ENCODE measurements at regions not wholly inside any gene's neighbourhood (a gene's known extent, or its start where the extent isn't known, plus 50 kb on each side); places are given as distances from the start of the nearest gene placed in this dataset.

DNA sequence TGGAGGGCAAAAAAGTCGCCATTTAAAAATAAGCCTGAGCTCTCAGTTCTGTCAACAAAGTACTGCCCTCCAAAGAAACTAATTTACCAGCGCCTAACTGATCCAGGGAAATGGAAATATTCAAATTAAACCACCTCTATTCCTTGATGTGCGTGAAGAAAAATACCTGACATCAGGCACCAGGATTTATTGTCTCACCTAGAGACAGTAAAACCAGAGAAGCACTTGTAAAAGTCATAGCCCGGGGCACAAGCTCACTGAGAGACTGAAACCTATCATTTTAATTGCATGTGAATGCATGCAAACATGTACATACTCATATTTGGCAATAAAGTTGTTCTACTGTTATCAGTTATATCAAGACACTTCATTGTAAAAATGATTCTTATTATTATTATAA, 147.3 kb upstream of the VSTM2A start:
- no peaks in the 10 kb centered on the region for H3K27me3 ChIP-seq (ENCODE audit: insufficient read depth, poor library complexity, severe bottlenecking)
- H3K4me1 ChIP-seq (ENCODE audit: insufficient read depth, poor library complexity, severe bottlenecking), result peaks cover 8% of the 10 kb centered on the region
- TF ChIP-seq, protein P1, sequence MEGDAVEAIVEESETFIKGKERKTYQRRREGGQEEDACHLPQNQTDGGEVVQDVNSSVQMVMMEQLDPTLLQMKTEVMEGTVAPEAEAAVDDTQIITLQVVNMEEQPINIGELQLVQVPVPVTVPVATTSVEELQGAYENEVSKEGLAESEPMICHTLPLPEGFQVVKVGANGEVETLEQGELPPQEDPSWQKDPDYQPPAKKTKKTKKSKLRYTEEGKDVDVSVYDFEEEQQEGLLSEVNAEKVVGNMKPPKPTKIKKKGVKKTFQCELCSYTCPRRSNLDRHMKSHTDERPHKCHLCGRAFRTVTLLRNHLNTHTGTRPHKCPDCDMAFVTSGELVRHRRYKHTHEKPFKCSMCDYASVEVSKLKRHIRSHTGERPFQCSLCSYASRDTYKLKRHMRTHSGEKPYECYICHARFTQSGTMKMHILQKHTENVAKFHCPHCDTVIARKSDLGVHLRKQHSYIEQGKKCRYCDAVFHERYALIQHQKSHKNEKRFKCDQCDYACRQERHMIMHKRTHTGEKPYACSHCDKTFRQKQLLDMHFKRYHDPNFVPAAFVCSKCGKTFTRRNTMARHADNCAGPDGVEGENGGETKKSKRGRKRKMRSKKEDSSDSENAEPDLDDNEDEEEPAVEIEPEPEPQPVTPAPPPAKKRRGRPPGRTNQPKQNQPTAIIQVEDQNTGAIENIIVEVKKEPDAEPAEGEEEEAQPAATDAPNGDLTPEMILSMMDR (IDR thresholded peaks at IDR 0.05; ENCODE audit: poor library complexity, severe bottlenecking), result no peak
- no peak overlapping the region for H3K27ac ChIP-seq (ENCODE audit: poor library complexity, severe bottlenecking)
- no peaks in the 10 kb centered on the region for H3K9me3 ChIP-seq (ENCODE audit: severe bottlenecking)
- ATAC-seq (ENCODE audit: low read depth), result no peak
- no peak for DNase-seq (ENCODE audit: low spot score)
- no peaks in the 10 kb centered on the region for H3K36me3 ChIP-seq (ENCODE audit: low read depth)
- no peak overlapping the region for H3K4me3 ChIP-seq (ENCODE audit: severe bottlenecking)

DNA sequence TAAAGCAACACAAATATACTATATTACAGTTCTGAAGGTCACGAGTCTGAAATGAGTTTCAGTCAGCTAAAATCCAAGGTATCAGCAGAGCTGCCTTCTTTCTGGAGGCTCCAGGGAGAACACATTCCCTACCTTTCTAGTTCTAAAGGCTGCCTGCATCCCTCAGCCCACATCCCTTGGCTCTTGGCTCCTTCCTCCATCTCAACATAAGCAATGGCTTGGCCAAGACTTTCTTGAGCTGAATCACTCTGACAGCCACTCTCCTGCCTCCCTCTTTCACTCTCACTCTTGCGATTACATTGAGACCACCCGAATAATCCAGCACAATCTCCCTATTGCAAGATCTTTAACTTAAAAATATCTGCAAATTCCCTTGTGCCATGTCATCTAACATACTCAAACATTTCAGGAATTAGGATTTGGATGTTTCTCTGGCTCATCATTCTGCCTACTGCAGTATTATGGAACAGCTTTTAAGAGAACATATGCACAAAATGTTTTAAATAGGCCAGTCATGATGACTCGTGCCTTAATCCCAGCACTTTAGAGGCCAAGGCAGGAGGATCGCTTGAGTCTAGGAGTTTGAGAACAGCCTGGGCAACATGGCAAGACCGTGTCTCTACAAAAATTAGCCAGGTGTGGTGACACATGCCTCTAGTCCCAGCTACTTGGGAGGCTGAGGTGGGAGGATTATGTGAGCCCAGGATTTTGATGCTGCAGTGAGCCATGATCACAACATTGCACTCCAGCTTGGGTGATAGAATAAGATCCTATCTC, 144.2 kb upstream of the VSTM2A start:
- ATAC-seq (ENCODE audit: low read depth) (peak; percentile 23; the same call in 1 of the 3 replicates), DNase-seq (ENCODE audit: low spot score) (no peak)
- no peaks in the 10 kb centered on the region for H3K36me3 ChIP-seq (ENCODE audit: low read depth)
- TF ChIP-seq, protein P1 (IDR thresholded peaks at IDR 0.05; ENCODE audit: poor library complexity, severe bottlenecking), result no peak
- H3K4me1 ChIP-seq (ENCODE audit: insufficient read depth, poor library complexity, severe bottlenecking), result no peaks in the 10 kb centered on the region
- H3K4me3 ChIP-seq (ENCODE audit: severe bottlenecking), result no peak overlapping the region
- no peak overlapping the region for H3K27ac ChIP-seq (ENCODE audit: poor library complexity, severe bottlenecking)
- H3K27me3 ChIP-seq (ENCODE audit: insufficient read depth, poor library complexity, severe bottlenecking), result no peaks in the 10 kb centered on the region
- H3K9me3 ChIP-seq (ENCODE audit: severe bottlenecking), result no peaks in the 10 kb centered on the region

DNA sequence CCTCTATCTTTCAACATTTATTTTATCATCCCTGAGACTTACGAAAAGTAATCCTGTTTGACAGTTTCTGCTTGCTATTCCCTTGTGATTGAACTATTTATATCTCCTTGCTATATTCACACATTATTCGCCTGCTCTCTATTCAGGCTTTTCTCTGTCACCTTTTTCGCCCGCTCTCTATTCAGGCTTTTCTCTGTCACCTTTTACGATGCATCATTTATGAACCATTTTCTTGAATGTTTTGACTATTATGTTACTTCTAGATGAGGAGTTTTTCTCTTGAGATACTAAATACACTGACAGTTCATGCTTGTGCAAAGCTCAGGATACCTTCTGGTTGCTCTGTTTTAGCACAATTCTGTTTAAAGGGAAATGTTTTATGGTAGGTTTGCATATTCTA, 143.3 kb upstream of the VSTM2A start:
- Histone ChIP-seq H3K27me3 (ENCODE audit: insufficient read depth, poor library complexity, severe bottlenecking) (no peaks in the 10 kb centered on the region), H3K36me3 (ENCODE audit: low read depth) (no peaks in the 10 kb centered on the region), H3K4me3 (ENCODE audit: severe bottlenecking) (no peak overlapping the region), H3K4me1 (ENCODE audit: insufficient read depth, poor library complexity, severe bottlenecking) (no peaks in the 10 kb centered on the region), H3K9me3 (ENCODE audit: severe bottlenecking) (no peaks in the 10 kb centered on the region), H3K27ac (ENCODE audit: poor library complexity, severe bottlenecking) (no peak overlapping the region)
- ATAC-seq (ENCODE audit: low read depth) (no peak), DNase-seq (ENCODE audit: low spot score) (no peak)
- TF ChIP-seq, protein P1 (IDR thresholded peaks at IDR 0.05; ENCODE audit: poor library complexity, severe bottlenecking), result no peak

DNA sequence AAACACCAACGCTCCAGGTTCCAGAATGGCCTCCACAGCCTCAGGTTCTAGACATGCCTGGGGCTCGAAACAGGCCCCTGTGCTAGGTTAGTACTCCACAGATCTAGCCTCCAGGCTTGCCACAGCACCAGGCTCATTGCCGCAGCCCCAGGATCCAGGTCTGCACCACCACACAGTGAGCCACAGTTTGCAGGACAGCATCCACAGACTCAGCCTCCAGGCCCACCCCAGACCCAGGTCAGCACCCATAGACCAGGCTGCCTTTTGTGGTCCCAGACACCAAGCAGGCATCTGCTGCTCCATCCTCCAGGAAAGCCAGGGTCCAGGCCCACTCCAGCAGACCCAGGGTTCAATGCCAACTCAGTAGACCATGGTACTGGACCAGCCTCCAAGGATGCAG, 132.3 kb upstream of the VSTM2A start:
- H3K4me3 ChIP-seq (ENCODE audit: severe bottlenecking), result no peak overlapping the region
- H3K36me3 ChIP-seq (ENCODE audit: low read depth), result no peaks in the 10 kb centered on the region
- H3K27me3 ChIP-seq (ENCODE audit: insufficient read depth, poor library complexity, severe bottlenecking), result no peaks in the 10 kb centered on the region
- TF ChIP-seq, protein P1 (IDR thresholded peaks at IDR 0.05; ENCODE audit: poor library complexity, severe bottlenecking), result no peak
- DNase-seq (ENCODE audit: low spot score) (no peak), ATAC-seq (ENCODE audit: low read depth) (no peak)
- H3K9me3 ChIP-seq (ENCODE audit: severe bottlenecking), result peaks cover 2% of the 10 kb centered on the region
- H3K4me1 ChIP-seq (ENCODE audit: insufficient read depth, poor library complexity, severe bottlenecking), result no peaks in the 10 kb centered on the region
- H3K27ac ChIP-seq (ENCODE audit: poor library complexity, severe bottlenecking), result no peak overlapping the region

DNA sequence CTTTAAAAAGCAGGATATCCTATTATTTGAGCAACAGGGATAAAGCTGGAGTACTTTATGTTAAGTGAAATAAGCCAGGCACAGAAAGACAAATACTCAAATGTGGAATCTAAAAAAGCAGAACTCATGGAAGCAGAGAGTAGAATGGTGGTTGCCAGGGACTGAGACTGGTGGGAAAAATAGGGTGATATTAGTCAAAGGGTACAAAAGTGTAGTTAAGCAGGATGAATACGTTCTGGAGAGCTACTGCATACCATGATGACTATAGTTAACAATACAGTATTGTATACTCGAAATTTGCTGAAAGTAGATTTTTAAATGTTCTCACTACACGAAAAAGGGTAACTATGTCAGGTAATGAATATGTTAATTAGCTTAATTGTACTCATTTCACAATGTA, 125.5 kb upstream of the VSTM2A start:
- DNase-seq (ENCODE audit: low spot score), result no peak
- Histone ChIP-seq H3K4me1 (ENCODE audit: insufficient read depth, poor library complexity, severe bottlenecking) (no peaks in the 10 kb centered on the region), H3K36me3 (ENCODE audit: low read depth) (no peaks in the 10 kb centered on the region), H3K27ac (ENCODE audit: poor library complexity, severe bottlenecking) (no peak overlapping the region), H3K27me3 (ENCODE audit: insufficient read depth, poor library complexity, severe bottlenecking) (peaks cover 3% of the 10 kb centered on the region), H3K9me3 (ENCODE audit: severe bottlenecking) (no peaks in the 10 kb centered on the region), H3K4me3 (ENCODE audit: severe bottlenecking) (no peak overlapping the region)
- ATAC-seq (ENCODE audit: low read depth), result no peak
- TF ChIP-seq, protein P1 (IDR thresholded peaks at IDR 0.05; ENCODE audit: poor library complexity, severe bottlenecking), result no peak
